ENCODE measurements at regions not wholly inside any gene's neighbourhood (a gene's known extent, or its start where the extent isn't known, plus 50 kb on each side); places are given as distances from the start of the nearest gene placed in this dataset.
"Not testable (repeated sequence)": the region's sequence is repeated elsewhere in the genome, so short reads cannot be mapped to it uniquely, and the experiment has no call there.

GRCh38 chr2:107719836-107720235 lies 106.9 kb upstream of the RGPD4 start:
- DNase-seq: no peak

GRCh38 chr2:107721178-107721577 lies 105.5 kb upstream of the RGPD4 start:
- no peak for DNase-seq

GRCh38 chr2:107721586-107721985 lies 105.1 kb upstream of the RGPD4 start:
- no peak for DNase-seq

- not testable (repeated sequence) for DNase-seq
Measured at GRCh38 chr2:107725824-107726223, 100.9 kb upstream of the RGPD4 start.

- no peak for DNase-seq
Measured at GRCh38 chr2:107727318-107727717, 99.4 kb upstream of the RGPD4 start.

GRCh38 chr2:107728586-107728985 lies 98.1 kb upstream of the RGPD4 start:
- no peak for DNase-seq

GRCh38 chr2:107729440-107729839 lies 97.3 kb upstream of the RGPD4 start:
- no peak for DNase-seq

GRCh38 chr2:107730898-107731297 lies 95.8 kb upstream of the RGPD4 start:
- no peak for DNase-seq

GRCh38 chr2:107731435-107731834 lies 95.3 kb upstream of the RGPD4 start:
- no peak for DNase-seq

- DNase-seq: no peak
Measured at GRCh38 chr2:107735201-107735600, 91.5 kb upstream of the RGPD4 start.

GRCh38 chr2:107737756-107738155 lies 88.9 kb upstream of the RGPD4 start:
- no peak for DNase-seq

GRCh38 chr2:107738266-107738665 lies 88.4 kb upstream of the RGPD4 start:
- no peak for DNase-seq

- DNase-seq: no peak
Measured at GRCh38 chr2:107740300-107740699, 86.4 kb upstream of the RGPD4 start.

- no peak for DNase-seq
Measured at GRCh38 chr2:107742460-107743027, 84.1 kb upstream of the RGPD4 start.

GRCh38 chr2:107743274-107743673 lies 83.4 kb upstream of the RGPD4 start:
- DNase-seq: no peak

GRCh38 chr2:107745100-107745499 lies 81.6 kb upstream of the RGPD4 start:
- no peak for DNase-seq

GRCh38 chr2:107746552-107747198 lies 80.0 kb upstream of the RGPD4 start:
- not testable (repeated sequence) for DNase-seq

- DNase-seq: not testable (repeated sequence)
Measured at GRCh38 chr2:107747199-107747963, 79.3 kb upstream of the RGPD4 start.

- no peak for DNase-seq
Measured at GRCh38 chr2:107747964-107748583, 78.6 kb upstream of the RGPD4 start.

GRCh38 chr2:107751936-107752335 lies 74.8 kb upstream of the RGPD4 start:
- no peak for DNase-seq

- DNase-seq: not testable (repeated sequence)
Measured at GRCh38 chr2:107753806-107754205, 72.9 kb upstream of the RGPD4 start.

GRCh38 chr2:107757223-107757622 lies 69.5 kb upstream of the RGPD4 start:
- DNase-seq: no peak
